GM12878 (cell line): ENCODE measurements at regions not wholly inside any gene's neighbourhood (a gene's known extent, or its start where the extent isn't known, plus 50 kb on each side); places are given as distances from the start of the nearest gene placed in this dataset.

ENCODE experiments used
- ATAC-seq: fragments of 200-7000 bp; cut with Tn5 transposase; 3 replicates; pipeline ENCODE4 v1.9.1; 2020; ENCODE audit warnings: mild to moderate bottlenecking, moderate library complexity
- BruUV-seq: library from RNA; stranded (reverse); fragments of 400-500 nt; replicated peaks from 2 replicates; lab custom pipeline; 2021; lab: Mats Ljungman, UMichigan
- CTCF ChIA-PET: fragments of 300-600 bp; sonication (Branson Sonifier 250); formaldehyde crosslinking; extraction: SDS; loops from one replicate; lab custom pipeline; 2021; ENCODE audit warnings: inconsistent platforms; lab: Yijun Ruan, JAX
- POLR2A ChIA-PET: fragments of 350-600 bp; formaldehyde crosslinking; extraction: SDS; loops from one replicate; lab custom pipeline; 2021; ENCODE audit warnings: inconsistent platforms; lab: Charles Lee
- RAD21 ChIA-PET: fragments of 300-600 bp; sonication (Branson Sonifier 250); formaldehyde crosslinking; loops from one replicate; lab custom pipeline; 2023; ENCODE audit warnings: antibody characterized with exemption; ENCODE audit not compliant: unreplicated experiment; lab: Charles Lee
- SMC1A ChIA-PET: fragments of 300-600 bp; sonication (Branson Sonifier 250); formaldehyde crosslinking; loops from one replicate; lab custom pipeline; 2023; ENCODE audit not compliant: unreplicated experiment, uncharacterized antibody; lab: Charles Lee
- DNase-seq: peaks from one replicate; pipeline ENCODE4 v3.0.0-alpha.2; 2011; ENCODE audit warnings: low read depth, low spot score
- FAIRE-seq: peaks from 3 replicates; lab custom pipeline; 2011; peaks lifted over from hg19 to GRCh38; lab: Jason Lieb, UNC
- H2AFZ ChIP-seq: 2 replicates; pipeline ENCODE4 v1.6.0; 2011; ENCODE audit warnings: low read depth, low read length, control low read depth; ENCODE audit not compliant: control insufficient read depth
- H3K27ac ChIP-seq: 2 replicates; pipeline ENCODE4 v1.5.1; 2011; ENCODE audit warnings: control low read depth; ENCODE audit not compliant: control insufficient read depth, insufficient read depth
- H3K27me3 ChIP-seq, 2 experiments: replicated peaks in 1 of 2; 2 replicates each; pipeline versions ENCODE4 v1.6.0 to v1.6.1; 2011; ENCODE audit warnings: low read length in 1 of 2; ENCODE audit not compliant: control insufficient read depth in 2 of 2, insufficient read depth in 2 of 2
- H3K36me3 ChIP-seq, 2 experiments: 2 replicates each; pipeline ENCODE4 v1.5.1; 2011; ENCODE audit warnings: low read length in 1 of 2; ENCODE audit not compliant: control insufficient read depth in 2 of 2, insufficient read depth in 2 of 2
- H3K4me1 ChIP-seq: 2 replicates; pipeline ENCODE4 v1.6.1; 2011; ENCODE audit warnings: mild to moderate bottlenecking, low read length, moderate library complexity, mixed read lengths; ENCODE audit not compliant: control insufficient read depth, insufficient read depth
- H3K4me2 ChIP-seq: 2 replicates; pipeline ENCODE4 v1.6.0; 2011; ENCODE audit warnings: control low read depth; ENCODE audit not compliant: control insufficient read depth, insufficient read depth
- H3K4me3 ChIP-seq: fragments of 200-600 bp; sonication (generic); 2 replicates; pipeline ENCODE4 v1.5.1; 2016
- H3K79me2 ChIP-seq: 2 replicates; pipeline ENCODE4 v1.6.0; 2011; ENCODE audit warnings: low read length; ENCODE audit not compliant: control insufficient read depth, insufficient read depth
- H3K9ac ChIP-seq: 2 replicates; pipeline ENCODE4 v1.8.0; 2011; ENCODE audit warnings: low read length, control low read depth, mixed read lengths; ENCODE audit not compliant: control insufficient read depth, insufficient read depth
- H3K9me3 ChIP-seq: replicated peaks from 3 replicates; pipeline ENCODE4 v1.5.1; 2011; ENCODE audit warnings: mild to moderate bottlenecking, low read length; ENCODE audit not compliant: control insufficient read depth, insufficient read depth
- H4K20me1 ChIP-seq: 2 replicates; pipeline ENCODE4 v1.6.0; 2011; ENCODE audit not compliant: control insufficient read depth, insufficient read depth
- CHD2 ChIP-seq: IDR thresholded peaks from 2 replicates; pipeline ENCODE4 v1.6.1; 2011; ENCODE audit warnings: low read depth, low read length, improper control_type of control experiment, borderline replicate concordance
- DPF2 ChIP-seq: fragments of 450-650 bp; IDR thresholded peaks from 2 replicates; pipeline ENCODE4 v1.6.1; 2017; ENCODE audit warnings: mild to moderate bottlenecking
- E2F8 ChIP-seq: fragments of 450-650 bp; IDR thresholded peaks from 2 replicates; pipeline ENCODE4 v1.6.1; 2018; ENCODE audit warnings: mild to moderate bottlenecking, low read depth, moderate library complexity; ENCODE audit not compliant: partially characterized antibody
- EP300 ChIP-seq, 2 experiments: fragments of 150-350 bp in 1 of 2; IDR thresholded peaks; 2 replicates each; pipeline ENCODE4 v1.6.1; 2011 to 2012; ENCODE audit warnings: low read depth in 2 of 2, low read length in 2 of 2, borderline replicate concordance in 1 of 2, improper control_type of control experiment in 1 of 2, inconsistent platforms in 1 of 2; ENCODE audit not compliant: control insufficient read depth in 1 of 2
- GATAD2B ChIP-seq: fragments of 450-650 bp; conservative IDR thresholded peaks from 2 replicates; pipeline ENCODE4 v1.6.1; 2017; ENCODE audit warnings: low read depth, mild to moderate bottlenecking, moderate library complexity
- HDGF ChIP-seq: fragments of 450-650 bp; IDR thresholded peaks from 2 replicates; pipeline ENCODE4 v1.6.1; 2016; ENCODE audit warnings: antibody characterized with exemption
- JUNB ChIP-seq: IDR thresholded peaks from 2 replicates; pipeline ENCODE4 v1.6.1; 2016; ENCODE audit warnings: antibody characterized with exemption, mild to moderate bottlenecking
- LARP7 ChIP-seq: fragments of 450-650 bp; IDR thresholded peaks from 2 replicates; pipeline ENCODE4 v1.6.1; 2017; ENCODE audit warnings: mild to moderate bottlenecking
- MTA2 ChIP-seq: fragments of 450-650 bp; IDR thresholded peaks from 2 replicates; pipeline ENCODE4 v1.6.1; 2016; ENCODE audit warnings: low read depth, mild to moderate bottlenecking, moderate library complexity
- NFYB ChIP-seq: IDR thresholded peaks from 2 replicates; pipeline ENCODE4 v1.6.1; 2011; ENCODE audit warnings: low read depth, mild to moderate bottlenecking, low read length, improper control_type of control experiment, moderate library complexity; ENCODE audit not compliant: insufficient read depth
- NR2C2 ChIP-seq: IDR thresholded peaks from 2 replicates; pipeline ENCODE4 v1.6.1; 2011; ENCODE audit warnings: borderline replicate concordance, low read depth; ENCODE audit not compliant: control insufficient read depth, insufficient read length
- SMAD1 ChIP-seq: fragments of 450-650 bp; IDR thresholded peaks from 2 replicates; pipeline ENCODE4 v1.6.1; 2018; ENCODE audit warnings: mild to moderate bottlenecking, low read depth; ENCODE audit not compliant: partially characterized antibody
- ZBTB11 ChIP-seq: fragments of 450-650 bp; formaldehyde crosslinking; IDR thresholded peaks from 2 replicates; pipeline ENCODE4 v1.5.0; 2022; ENCODE audit warnings: mild to moderate bottlenecking, missing genetic modification characterization
- ZBTB4 ChIP-seq: fragments of 450-650 bp; formaldehyde crosslinking; IDR thresholded peaks from 2 replicates; pipeline ENCODE4 v1.4.0; 2022; ENCODE audit warnings: mild to moderate bottlenecking, moderate library complexity
- WGBS: methylation state at CpG from one replicate; pipeline ENCODE4 v1.1.6; 2016; ENCODE audit warnings: low lambda C conversion rate; ENCODE audit not compliant: insufficient replicate concordance, insufficient coverage; ENCODE audit errors: missing lambda C conversion rate; 5-methylcytosine and 5-hydroxymethylcytosine counted together
- in situ Hi-C: fragments of 300-500 bp; cut with MboI; formaldehyde crosslinking; loops from 9 replicates; pipeline ENCODE4 v1.14.3; 2018; ENCODE audit warnings: mixed read lengths
- intact Hi-C: fragments of 100-400 bp; cut with micrococcal nuclease; formaldehyde crosslinking; loops from one replicate; pipeline ENCODE4 v1.14.2; 2022; ENCODE audit not compliant: unreplicated experiment

GRCh38 chr6:147817042-147817689 is 308.7 kb downstream of the SAMD5 start:
- TF ChIP-seq JUNB, result no peak
- TF ChIP-seq NFYB, result no peak
- TF ChIP-seq E2F8, result no peak
- no peak for TF ChIP-seq LARP7
- no peak for TF ChIP-seq MTA2
- no peak for TF ChIP-seq ZBTB4 (CRISPR knock-in tag)
- no peak for TF ChIP-seq DPF2
- no peak for TF ChIP-seq HDGF
- no peak for TF ChIP-seq CHD2
- TF ChIP-seq NR2C2, result no peak
- TF ChIP-seq SMAD1, result no peak
- no peak for TF ChIP-seq ZBTB11 (CRISPR knock-in tag)
- no peak for TF ChIP-seq GATAD2B
- no peak for TF ChIP-seq EP300 (IDR thresholded peaks at IDR 0.05; ENCODE audit: borderline replicate concordance in 1 of 2, control insufficient read depth in 1 of 2, low read depth in 2 of 2, low read length in 2 of 2)
- TF ChIP-seq, all 136 proteins: peak for 0

More at GRCh38 chr6:147817042-147817689, 308.7 kb downstream of the SAMD5 start:
- BruUV-seq, result no TSS peak
- ChIA-PET RAD21 (no interaction called here), CTCF (no interaction called here), SMC1A (no interaction called here), POLR2A (no interaction called here)
- Histone ChIP-seq H3K27me3 (no peaks in the 10 kb centered on the region), H3K4me3 (no peak overlapping the region), H3K9ac (no peak overlapping the region), H3K9me3 (no peaks in the 10 kb centered on the region), H4K20me1 (no peaks in the 10 kb centered on the region), H3K4me2 (no peak overlapping the region), H3K79me2 (no peaks in the 10 kb centered on the region), H3K27ac (no peak overlapping the region), H3K4me1 (no peaks in the 10 kb centered on the region), H3K36me3 (no peaks in the 10 kb centered on the region), H2AFZ (no peak overlapping the region)
- ATAC-seq (no peak), DNase-seq (no peak), FAIRE-seq (no peak)
- WGBS, result 42% methylated on average over 4 of the region's 4 CpGs
- in situ Hi-C loops, result no loop called here
- intact Hi-C loops, result no loop called here
